H9 (cell line): ENCODE measurements at regions not wholly inside any gene's neighbourhood (a gene's known extent, or its start where the extent isn't known, plus 50 kb on each side); places are given as distances from the start of the nearest gene placed in this dataset.
A peak's percentile ranks its signal among the peaks of the same experiment; 100 is the strongest.

Experiments
- DNase-seq: peaks from one replicate; pipeline ENCODE4 v3.0.0-alpha.2; 2017
- H2AFZ ChIP-seq: one replicate; pipeline ENCODE4 v1.6.1; 2013; ENCODE audit warnings: mild to moderate bottlenecking, low read length, control low read depth, moderate library complexity
- H2AK5ac ChIP-seq: 2 replicates; pipeline ENCODE4 v1.6.1; 2013; ENCODE audit warnings: low read length, control low read depth, mixed read lengths; ENCODE audit not compliant: insufficient read length
- H2BK120ac ChIP-seq: one replicate; pipeline ENCODE4 v1.6.1; 2013; ENCODE audit warnings: low read depth, mild to moderate bottlenecking, low read length, control low read depth, inconsistent platforms; ENCODE audit not compliant: poor library complexity, severe bottlenecking
- H2BK12ac ChIP-seq: 2 replicates; pipeline ENCODE4 v1.6.1; 2013; ENCODE audit warnings: low read length, control low read depth, mixed read lengths, low read depth; ENCODE audit not compliant: insufficient read length
- H2BK15ac ChIP-seq: 2 replicates; pipeline ENCODE4 v1.6.1; 2013; ENCODE audit warnings: low read depth, low read length, control low read depth
- H2BK20ac ChIP-seq: one replicate; pipeline ENCODE4 v1.6.1; 2013; ENCODE audit warnings: low read depth, mild to moderate bottlenecking, low read length, control low read depth, inconsistent platforms; ENCODE audit not compliant: poor library complexity, severe bottlenecking
- H2BK5ac ChIP-seq: 2 replicates; pipeline ENCODE4 v1.6.1; 2013; ENCODE audit warnings: low read length, control low read depth, mixed read lengths; ENCODE audit not compliant: insufficient read length
- H3K14ac ChIP-seq: 2 replicates; pipeline ENCODE4 v1.6.1; 2013; ENCODE audit warnings: low read length, control low read depth; ENCODE audit not compliant: insufficient read depth
- H3K18ac ChIP-seq: 2 replicates; pipeline ENCODE4 v1.6.1; 2013; ENCODE audit warnings: low read depth, mild to moderate bottlenecking, mixed read lengths, low read length, control low read depth; ENCODE audit not compliant: insufficient read length
- H3K23ac ChIP-seq: 2 replicates; pipeline ENCODE4 v1.6.1; 2013; ENCODE audit warnings: low read length, control low read depth, mixed read lengths, low read depth; ENCODE audit not compliant: insufficient read length
- H3K23me2 ChIP-seq: 2 replicates; pipeline ENCODE4 v1.6.1; 2013; ENCODE audit warnings: low read depth, mild to moderate bottlenecking, mixed read lengths, low read length, control low read depth; ENCODE audit not compliant: insufficient read length, poor library complexity, severe bottlenecking
- H3K27ac ChIP-seq: 2 replicates; pipeline ENCODE4 v1.5.1; 2013; ENCODE audit warnings: low read length, control low read depth, mixed read lengths, low read depth; ENCODE audit not compliant: insufficient read length
- H3K27me3 ChIP-seq: 2 replicates; pipeline ENCODE4 v1.6.1; 2013; ENCODE audit warnings: low read length, control low read depth, inconsistent platforms; ENCODE audit not compliant: insufficient read depth
- H3K4ac ChIP-seq: 2 replicates; pipeline ENCODE4 v1.6.1; 2013; ENCODE audit warnings: low read depth, mild to moderate bottlenecking, control low read depth, inconsistent platforms, low read length, moderate library complexity
- H3K4me1 ChIP-seq: 2 replicates; pipeline ENCODE4 v1.6.1; 2013; ENCODE audit warnings: low read length, control low read depth, inconsistent platforms; ENCODE audit not compliant: insufficient read depth
- H3K4me2 ChIP-seq: 2 replicates; pipeline ENCODE4 v1.6.1; 2013; ENCODE audit warnings: low read length, control low read depth, mixed read lengths; ENCODE audit not compliant: insufficient read length, insufficient read depth
- H3K56ac ChIP-seq: 2 replicates; pipeline ENCODE4 v1.6.1; 2013; ENCODE audit warnings: low read depth, mild to moderate bottlenecking, mixed read lengths, low read length, control low read depth; ENCODE audit not compliant: insufficient read length
- H3K79me1 ChIP-seq: 2 replicates; pipeline ENCODE4 v1.6.1; 2013; ENCODE audit warnings: low read depth, mild to moderate bottlenecking, moderate library complexity, low read length, control low read depth, inconsistent platforms; ENCODE audit not compliant: insufficient read depth, poor library complexity, severe bottlenecking
- H3K79me2 ChIP-seq: 2 replicates; pipeline ENCODE4 v1.6.1; 2013; ENCODE audit warnings: low read length, control low read depth, inconsistent platforms; ENCODE audit not compliant: insufficient read depth
- H3K9ac ChIP-seq: 2 replicates; pipeline ENCODE4 v1.6.1; 2013; ENCODE audit warnings: low read length, control low read depth, mixed read lengths; ENCODE audit not compliant: insufficient read length; ENCODE audit errors: extremely low read depth
- H3K9me3 ChIP-seq: one replicate; pipeline ENCODE4 v1.6.1; 2013; ENCODE audit warnings: low read depth, low read length, inconsistent platforms; ENCODE audit not compliant: control insufficient read depth
- H3T11ph ChIP-seq: one replicate; pipeline ENCODE4 v1.6.1; 2013; ENCODE audit warnings: mild to moderate bottlenecking, low read length, control low read depth, inconsistent platforms
- H4K20me1 ChIP-seq: one replicate; pipeline ENCODE4 v1.6.1; 2013; ENCODE audit not compliant: control insufficient read depth, insufficient read length, insufficient read depth
- H4K5ac ChIP-seq: 2 replicates; pipeline ENCODE4 v1.6.1; 2013; ENCODE audit warnings: low read depth, mild to moderate bottlenecking, mixed read lengths, low read length, control low read depth; ENCODE audit not compliant: insufficient read length
- H4K8ac ChIP-seq: replicated peaks from 2 replicates; pipeline ENCODE4 v1.6.1; 2013; ENCODE audit warnings: low read length, control low read depth, mixed read lengths, low read depth; ENCODE audit not compliant: insufficient read length
- H4K91ac ChIP-seq: 2 replicates; pipeline ENCODE4 v1.6.1; 2013; ENCODE audit warnings: low read depth, mild to moderate bottlenecking, moderate library complexity, mixed read lengths, low read length, control low read depth; ENCODE audit not compliant: insufficient read length
- H3K27ac Mint-ChIP-seq, 3 experiments: 2 replicates in 2 of 3; 3 replicates in 1 of 3; pipeline ENCODE4 v1.8.0; 2020 to 2021; ENCODE audit warnings: mixed read lengths in 3 of 3, mild to moderate bottlenecking in 1 of 3, moderate library complexity in 1 of 3
- H3K27me3 Mint-ChIP-seq: 2 replicates; pipeline ENCODE4 v1.8.0; 2021; ENCODE audit warnings: low read depth, mild to moderate bottlenecking, moderate library complexity, mixed read lengths
- H3K36me3 Mint-ChIP-seq, 3 experiments: 2 replicates in 2 of 3; 3 replicates in 1 of 3; pipeline ENCODE4 v1.8.0; 2020 to 2021; ENCODE audit warnings: low read depth in 3 of 3, mixed read lengths in 3 of 3; ENCODE audit not compliant: insufficient read depth in 1 of 3
- H3K4me1 Mint-ChIP-seq, 2 experiments: 2 replicates each; pipeline ENCODE4 v1.8.0; 2020; ENCODE audit warnings: mixed read lengths in 2 of 2
- H3K4me3 Mint-ChIP-seq, 2 experiments: 2 replicates in 1 of 2; 3 replicates in 1 of 2; pipeline ENCODE4 v1.8.0; 2020 to 2021; ENCODE audit warnings: mild to moderate bottlenecking in 2 of 2, mixed read lengths in 2 of 2, moderate library complexity in 1 of 2
- H3K9me3 Mint-ChIP-seq, 2 experiments: 2 replicates in 1 of 2; 3 replicates in 1 of 2; pipeline ENCODE4 v1.8.0; 2020; ENCODE audit warnings: mild to moderate bottlenecking in 2 of 2, mixed read lengths in 2 of 2, moderate library complexity in 1 of 2
- CTCF ChIP-seq: fragments of 200-600 bp; sonication (generic); conservative IDR thresholded peaks from 3 replicates; pipeline ENCODE4 v1.8.0; 2021; ENCODE audit warnings: antibody characterized with exemption, mild to moderate bottlenecking
- WGBS: extraction: QIAGEN DNeasy Blood & Tissue Kit; methylation state at CpG from one replicate; pipeline ENCODE4 v1.1.7; 2013; ENCODE audit warnings: missing lambda C conversion rate, low lambda C conversion rate, mixed read lengths; ENCODE audit not compliant: insufficient read length; ENCODE audit errors: extremely low coverage; 5-methylcytosine and 5-hydroxymethylcytosine counted together

GRCh38 chr1:201675143-201675542 lies 136.2 kb downstream of the NAV1 start:
- no peak overlapping the region for H2BK20ac ChIP-seq
- H3K4me3 Mint-ChIP-seq, result no peak overlapping the region
- peaks cover 31 to 40% of the 10 kb centered on the region in 2 experiments for H3K4me1 Mint-ChIP-seq
- H2BK12ac ChIP-seq, result no peak overlapping the region
- peaks cover 1 to 3% of the 10 kb centered on the region in 2 experiments; a peak in 3 of 5 replicates for H3K9me3 Mint-ChIP-seq
- no peak overlapping the region for H2BK120ac ChIP-seq
- H3K23me2 ChIP-seq, result no peaks in the 10 kb centered on the region
- H3K27me3 ChIP-seq, result no peaks in the 10 kb centered on the region
- peaks cover 3% of the 10 kb centered on the region for H3K27me3 Mint-ChIP-seq
- H3K9ac ChIP-seq, result no peak overlapping the region
- H2BK5ac ChIP-seq, result no peak overlapping the region
- H4K91ac ChIP-seq, result no peak overlapping the region
- H3K56ac ChIP-seq, result no peak overlapping the region
- no peaks in the 10 kb centered on the region for H3K79me1 ChIP-seq
- H2BK15ac ChIP-seq, result no peak overlapping the region
- peaks cover 0 to 4% (median 1%) of the 10 kb centered on the region in 3 experiments; a peak in 3 of 7 replicates for H3K36me3 Mint-ChIP-seq
- peaks cover 12% of the 10 kb centered on the region; the same call in 1 of the 2 replicates for H3K4me1 ChIP-seq
- no peak overlapping the region for H3K18ac ChIP-seq
- no peaks in the 10 kb centered on the region for H3K9me3 ChIP-seq
- no peak for DNase-seq
- H2AFZ ChIP-seq, result no peak overlapping the region
- H3T11ph ChIP-seq, result no peak overlapping the region
- WGBS, result no CpG with 5 or more reads among the region's 5 CpGs
- no peak overlapping the region for H4K8ac ChIP-seq
- H3K27ac ChIP-seq, result no peak overlapping the region
- no peaks in the 10 kb centered on the region for H3K79me2 ChIP-seq
- H4K20me1 ChIP-seq, result no peaks in the 10 kb centered on the region
- H3K14ac ChIP-seq, result no peak overlapping the region
- no peak overlapping the region for H4K5ac ChIP-seq
- H3K23ac ChIP-seq, result no peak overlapping the region
- H3K27ac Mint-ChIP-seq, result peak overlapping the region in 2 of 3 experiments; percentile 2 to 23; a peak in 2 of 7 replicates
- H3K4me2 ChIP-seq, result no peak overlapping the region
- TF ChIP-seq CTCF, result no peak
- H2AK5ac ChIP-seq, result no peak overlapping the region
- no peak overlapping the region for H3K4ac ChIP-seq
